ENCODE measurements at regions not wholly inside any gene's neighbourhood (a gene's known extent, or its start where the extent isn't known, plus 50 kb on each side); places are given as distances from the start of the nearest gene placed in this dataset.

GRCh38 chr5:27191786-27192510, 153.6 kb upstream of the CDH9 start:
- Histone ChIP-seq H3K27ac (no peak overlapping the region), H3K36me3 (replicated peaks in 1 of 2; ENCODE audit: insufficient read depth in 1 of 2, low read depth in 2 of 2) (no peaks in the 10 kb centered on the region), H3K27me3 (no peaks in the 10 kb centered on the region), H3K4me1 (no peaks in the 10 kb centered on the region), H3K4me3 (no peak overlapping the region), H3K9me3 (no peaks in the 10 kb centered on the region)
- DNase-seq (no peak), ATAC-seq (no peak)
- TF ChIP-seq, protein P1, sequence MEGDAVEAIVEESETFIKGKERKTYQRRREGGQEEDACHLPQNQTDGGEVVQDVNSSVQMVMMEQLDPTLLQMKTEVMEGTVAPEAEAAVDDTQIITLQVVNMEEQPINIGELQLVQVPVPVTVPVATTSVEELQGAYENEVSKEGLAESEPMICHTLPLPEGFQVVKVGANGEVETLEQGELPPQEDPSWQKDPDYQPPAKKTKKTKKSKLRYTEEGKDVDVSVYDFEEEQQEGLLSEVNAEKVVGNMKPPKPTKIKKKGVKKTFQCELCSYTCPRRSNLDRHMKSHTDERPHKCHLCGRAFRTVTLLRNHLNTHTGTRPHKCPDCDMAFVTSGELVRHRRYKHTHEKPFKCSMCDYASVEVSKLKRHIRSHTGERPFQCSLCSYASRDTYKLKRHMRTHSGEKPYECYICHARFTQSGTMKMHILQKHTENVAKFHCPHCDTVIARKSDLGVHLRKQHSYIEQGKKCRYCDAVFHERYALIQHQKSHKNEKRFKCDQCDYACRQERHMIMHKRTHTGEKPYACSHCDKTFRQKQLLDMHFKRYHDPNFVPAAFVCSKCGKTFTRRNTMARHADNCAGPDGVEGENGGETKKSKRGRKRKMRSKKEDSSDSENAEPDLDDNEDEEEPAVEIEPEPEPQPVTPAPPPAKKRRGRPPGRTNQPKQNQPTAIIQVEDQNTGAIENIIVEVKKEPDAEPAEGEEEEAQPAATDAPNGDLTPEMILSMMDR (IDR thresholded peaks at IDR 0.05), result no peak
- no peak for TF ChIP-seq POLR2A (IDR thresholded peaks at IDR 0.05)
- intact Hi-C loops (cut with DNase I), result no loop called here
- 52 to 53% methylated on average over 7 of the region's 7 CpGs for WGBS, 2 donors

GRCh38 chr5:27172693-27173092, 134.3 kb upstream of the CDH9 start:
- Histone ChIP-seq H3K36me3 (replicated peaks in 1 of 2; ENCODE audit: insufficient read depth in 1 of 2, low read depth in 2 of 2) (no peaks in the 10 kb centered on the region), H3K27ac (no peak overlapping the region), H3K9me3 (no peaks in the 10 kb centered on the region), H3K4me3 (no peak overlapping the region), H3K27me3 (no peaks in the 10 kb centered on the region), H3K4me1 (no peaks in the 10 kb centered on the region)
- no peak for ATAC-seq
- DNase-seq, result no peak
- TF ChIP-seq, protein P1 (IDR thresholded peaks at IDR 0.05), result no peak
- no peak for TF ChIP-seq POLR2A (IDR thresholded peaks at IDR 0.05)
- intact Hi-C loops (cut with DNase I), result no loop called here
- WGBS, 2 donors, result 70 to 75% methylated on average over 1 of the region's 1 CpG

DNA sequence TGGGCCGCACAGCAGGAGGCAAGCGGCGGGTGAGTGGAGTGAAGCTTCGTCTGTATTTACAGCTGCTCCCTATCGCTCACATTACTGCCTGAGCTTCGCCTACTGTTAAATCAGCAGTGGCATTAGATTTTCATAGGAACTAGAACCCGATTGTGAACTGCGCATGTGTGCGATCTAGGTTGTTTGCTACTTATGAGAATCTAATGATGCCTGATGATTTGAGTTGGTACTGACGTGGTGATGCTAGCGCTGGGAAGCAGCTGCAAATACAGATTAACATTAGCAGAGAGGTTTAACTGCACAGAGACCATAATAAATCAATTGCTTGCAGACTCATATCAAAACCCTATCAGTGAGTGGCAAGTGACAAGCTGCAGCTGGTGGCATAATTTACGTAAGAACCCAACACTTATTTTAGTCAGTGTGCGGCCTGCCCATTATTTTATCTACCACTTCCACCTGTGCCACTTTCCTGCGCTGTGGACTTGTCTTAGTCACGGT, 133.4 kb upstream of the CDH9 start:
- WGBS, 2 donors, result 68% methylated on average over 15 of the region's 15 CpGs
- TF ChIP-seq, protein P1 (IDR thresholded peaks at IDR 0.05), result no peak
- no peak for TF ChIP-seq POLR2A (IDR thresholded peaks at IDR 0.05)
- Histone ChIP-seq H3K4me3 (no peak overlapping the region), H3K27ac (no peak overlapping the region), H3K36me3 (replicated peaks in 1 of 2; ENCODE audit: insufficient read depth in 1 of 2, low read depth in 2 of 2) (no peaks in the 10 kb centered on the region), H3K9me3 (no peaks in the 10 kb centered on the region), H3K27me3 (no peaks in the 10 kb centered on the region), H3K4me1 (no peaks in the 10 kb centered on the region)
- DNase-seq (no peak), ATAC-seq (no peak)
- intact Hi-C loops (cut with DNase I), result no loop called here

DNA sequence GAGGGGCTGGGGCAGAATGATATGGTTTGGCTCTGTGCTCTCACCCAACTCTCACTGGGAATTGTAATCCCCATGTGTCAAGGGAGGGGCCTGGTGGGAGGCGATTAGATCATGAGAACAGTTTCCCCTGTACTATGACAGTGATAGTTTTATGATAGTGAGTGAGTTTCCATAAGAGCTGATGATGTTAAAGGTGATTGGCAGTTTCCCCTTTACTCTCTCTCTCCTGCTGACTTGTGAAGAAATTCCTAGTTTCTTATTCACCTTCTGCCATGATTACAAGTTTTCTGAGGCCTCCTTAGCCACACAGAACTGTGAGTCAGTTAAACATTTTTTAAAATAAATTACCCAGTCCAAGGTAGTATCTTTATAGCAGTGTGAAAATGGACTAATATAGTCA, 120.4 kb upstream of the CDH9 start:
- intact Hi-C loops (cut with DNase I), result no loop called here
- no peak for DNase-seq

More for the DNA sequence above, 120.4 kb upstream of the CDH9 start:
- Histone ChIP-seq H3K4me3 (no peak overlapping the region), H3K27ac (no peak overlapping the region), H3K9me3 (peaks cover 0 to 10% (median 0%) of the 10 kb centered on the region in 3 donors), H3K36me3 (replicated peaks in 1 of 2; ENCODE audit: insufficient read depth in 1 of 2, low read depth in 2 of 2) (no peaks in the 10 kb centered on the region), H3K4me1 (no peaks in the 10 kb centered on the region), H3K27me3 (no peaks in the 10 kb centered on the region)
- ATAC-seq, result no peak
- 27 to 50% methylated on average over 1 of the region's 1 CpG for WGBS, 2 donors
- TF ChIP-seq POLR2A (IDR thresholded peaks at IDR 0.05), result no peak
- TF ChIP-seq, protein P1 (IDR thresholded peaks at IDR 0.05), result no peak

Measured in body of pancreas (tissue), 4 donors.